ENCODE measurements at regions not wholly inside any gene's neighbourhood (a gene's known extent, or its start where the extent isn't known, plus 50 kb on each side); places are given as distances from the start of the nearest gene placed in this dataset.

- Mint-ChIP-seq H3K27me3 (ENCODE audit: unreplicated experiment) (no peaks in the 10 kb centered on the region), H3K4me3 (ENCODE audit: unreplicated experiment) (no peak overlapping the region), H3K36me3 (ENCODE audit: unreplicated experiment) (peaks cover 6% of the 10 kb centered on the region), H3K4me1 (ENCODE audit: low read depth, unreplicated experiment) (no peaks in the 10 kb centered on the region), H3K27ac (ENCODE audit: unreplicated experiment) (no peak overlapping the region), H3K9me3 (ENCODE audit: unreplicated experiment) (peaks cover 1% of the 10 kb centered on the region)
- DNase-seq: no peak
- no peak for TF ChIP-seq CTCF (IDR thresholded peaks at IDR 0.05; ENCODE audit: partially characterized antibody, unreplicated experiment)
Observed at GRCh38 chr9:90132866-90133265, 509.8 kb downstream of the DIRAS2 start.

GRCh38 chr9:90137801-90138200 lies 504.8 kb downstream of the DIRAS2 start:
- no peaks in the 10 kb centered on the region for H3K36me3 Mint-ChIP-seq (ENCODE audit: unreplicated experiment)
- H3K27ac Mint-ChIP-seq (ENCODE audit: unreplicated experiment): no peak overlapping the region
- no peak overlapping the region for H3K4me3 Mint-ChIP-seq (ENCODE audit: unreplicated experiment)
- no peak for TF ChIP-seq CTCF (IDR thresholded peaks at IDR 0.05; ENCODE audit: partially characterized antibody, unreplicated experiment)
- no peak for DNase-seq
- peaks cover 2% of the 10 kb centered on the region for H3K9me3 Mint-ChIP-seq (ENCODE audit: unreplicated experiment)
- no peaks in the 10 kb centered on the region for H3K27me3 Mint-ChIP-seq (ENCODE audit: unreplicated experiment)
- peaks cover 2% of the 10 kb centered on the region for H3K4me1 Mint-ChIP-seq (ENCODE audit: low read depth, unreplicated experiment)

GRCh38 chr9:90140131-90140818 lies 502.3 kb downstream of the DIRAS2 start:
- no peak overlapping the region for H3K4me3 Mint-ChIP-seq (ENCODE audit: unreplicated experiment)
- no peaks in the 10 kb centered on the region for H3K36me3 Mint-ChIP-seq (ENCODE audit: unreplicated experiment)
- no peaks in the 10 kb centered on the region for H3K27me3 Mint-ChIP-seq (ENCODE audit: unreplicated experiment)
- H3K27ac Mint-ChIP-seq (ENCODE audit: unreplicated experiment): no peak overlapping the region
- H3K4me1 Mint-ChIP-seq (ENCODE audit: low read depth, unreplicated experiment): peaks cover 2% of the 10 kb centered on the region
- TF ChIP-seq CTCF (IDR thresholded peaks at IDR 0.05; ENCODE audit: partially characterized antibody, unreplicated experiment): no peak
- peaks cover 2% of the 10 kb centered on the region for H3K9me3 Mint-ChIP-seq (ENCODE audit: unreplicated experiment)
- no peak for DNase-seq

GRCh38 chr9:90141723-90142122 lies 500.9 kb downstream of the DIRAS2 start:
- no peak for DNase-seq
- H3K9me3 Mint-ChIP-seq (ENCODE audit: unreplicated experiment): peaks cover 2% of the 10 kb centered on the region
- no peak overlapping the region for H3K27ac Mint-ChIP-seq (ENCODE audit: unreplicated experiment)
- peaks cover 3% of the 10 kb centered on the region for H3K36me3 Mint-ChIP-seq (ENCODE audit: unreplicated experiment)
- no peak overlapping the region for H3K4me3 Mint-ChIP-seq (ENCODE audit: unreplicated experiment)
- H3K27me3 Mint-ChIP-seq (ENCODE audit: unreplicated experiment): no peaks in the 10 kb centered on the region
- TF ChIP-seq CTCF (IDR thresholded peaks at IDR 0.05; ENCODE audit: partially characterized antibody, unreplicated experiment): peak; percentile 58
- H3K4me1 Mint-ChIP-seq (ENCODE audit: low read depth, unreplicated experiment): peaks cover 2% of the 10 kb centered on the region

- no peak overlapping the region for H3K27ac Mint-ChIP-seq (ENCODE audit: unreplicated experiment)
- peak; percentile 74 for TF ChIP-seq CTCF (IDR thresholded peaks at IDR 0.05; ENCODE audit: partially characterized antibody, unreplicated experiment)
- H3K27me3 Mint-ChIP-seq (ENCODE audit: unreplicated experiment): no peaks in the 10 kb centered on the region
- no peak overlapping the region for H3K4me3 Mint-ChIP-seq (ENCODE audit: unreplicated experiment)
- DNase-seq: peak; percentile 53
- peaks cover 2% of the 10 kb centered on the region for H3K4me1 Mint-ChIP-seq (ENCODE audit: low read depth, unreplicated experiment)
- peaks cover 2% of the 10 kb centered on the region for H3K9me3 Mint-ChIP-seq (ENCODE audit: unreplicated experiment)
- peaks cover 3% of the 10 kb centered on the region for H3K36me3 Mint-ChIP-seq (ENCODE audit: unreplicated experiment)
Observed at GRCh38 chr9:90142580-90142979, 500.0 kb downstream of the DIRAS2 start.

Data from glutamatergic neuron (in vitro differentiated cells).